ENCODE measurements at regions not wholly inside any gene's neighbourhood (a gene's known extent, or its start where the extent isn't known, plus 50 kb on each side); places are given as distances from the start of the nearest gene placed in this dataset.
A peak's percentile ranks its signal among the peaks of the same experiment; 100 is the strongest.

GRCh38 chr2:39851651-39852110, 72.6 kb upstream of the THUMPD2 start:
- POLR2A ChIA-PET, result no interaction called here

DNA sequence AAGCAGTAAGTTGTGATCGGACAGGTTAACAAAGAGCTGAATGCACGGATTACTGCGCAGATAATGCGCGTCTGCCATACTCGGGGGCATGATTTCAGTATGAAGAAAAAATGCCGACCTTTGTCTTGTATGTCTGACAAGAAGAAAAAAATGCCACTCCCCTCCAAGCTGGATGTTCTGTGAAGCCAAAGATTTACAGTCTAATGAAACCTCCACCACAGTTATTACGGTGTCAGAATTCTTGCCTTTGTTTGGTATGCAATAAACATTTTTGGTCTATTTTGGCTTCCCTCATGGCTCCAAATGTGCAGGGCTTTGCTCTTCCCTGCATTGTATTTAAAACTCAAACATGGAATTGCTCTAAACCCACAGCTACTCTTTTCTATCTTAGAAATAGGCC, 72.2 kb upstream of the THUMPD2 start:
- TF ChIP-seq CTCF (IDR thresholded peaks at IDR 0.05), result no peak
- Mint-ChIP-seq H3K36me3 (ENCODE audit: low read depth) (no peaks in the 10 kb centered on the region), H3K27ac (no peak overlapping the region), H3K9me3 (no peaks in the 10 kb centered on the region), H3K4me1 (ENCODE audit: low read depth) (peaks cover 12% of the 10 kb centered on the region), H3K27me3 (peaks cover 11% of the 10 kb centered on the region), H3K4me3 (no peak overlapping the region)
- ChIA-PET CTCF (interaction anchor here (1.4 to 1.8 kb wide), 2 partner anchors 14 to 318 kb away, joined by 3 to 6 read pairs; no protein-coding TSS in a partner anchor), POLR2A (no interaction called here)
- intact Hi-C loops (cut with micrococcal nuclease), result no loop called here
- DNase-seq, result no peak
- no peak for ATAC-seq

More at GRCh38 chr2:39851651-39852110, 72.6 kb upstream of the THUMPD2 start:
- Mint-ChIP-seq H3K27me3 (peaks cover 12% of the 10 kb centered on the region), H3K4me3 (no peak overlapping the region), H3K9me3 (no peaks in the 10 kb centered on the region), H3K4me1 (ENCODE audit: low read depth) (peaks cover 12% of the 10 kb centered on the region), H3K36me3 (ENCODE audit: low read depth) (no peaks in the 10 kb centered on the region), H3K27ac (no peak overlapping the region)
- intact Hi-C loops (cut with micrococcal nuclease), result no loop called here
- DNase-seq (peak; percentile 12), ATAC-seq (no peak)
- no peak for TF ChIP-seq CTCF (IDR thresholded peaks at IDR 0.05)
- CTCF ChIA-PET, result interaction anchor here (1.4 to 1.8 kb wide), 2 partner anchors 14 to 318 kb away, joined by 3 to 6 read pairs; no protein-coding TSS in a partner anchor

GRCh38 chr2:39849982-39850526, 71.0 kb upstream of the THUMPD2 start:
- Mint-ChIP-seq H3K4me1 (ENCODE audit: low read depth) (peaks cover 12% of the 10 kb centered on the region), H3K9me3 (no peaks in the 10 kb centered on the region), H3K36me3 (ENCODE audit: low read depth) (no peaks in the 10 kb centered on the region), H3K4me3 (no peak overlapping the region), H3K27ac (no peak overlapping the region), H3K27me3 (peaks cover 11% of the 10 kb centered on the region)
- intact Hi-C loops (cut with micrococcal nuclease), result no loop called here
- DNase-seq (no peak), ATAC-seq (no peak)
- ChIA-PET POLR2A (no interaction called here), CTCF (no interaction called here)
- no peak for TF ChIP-seq CTCF (IDR thresholded peaks at IDR 0.05)

DNA sequence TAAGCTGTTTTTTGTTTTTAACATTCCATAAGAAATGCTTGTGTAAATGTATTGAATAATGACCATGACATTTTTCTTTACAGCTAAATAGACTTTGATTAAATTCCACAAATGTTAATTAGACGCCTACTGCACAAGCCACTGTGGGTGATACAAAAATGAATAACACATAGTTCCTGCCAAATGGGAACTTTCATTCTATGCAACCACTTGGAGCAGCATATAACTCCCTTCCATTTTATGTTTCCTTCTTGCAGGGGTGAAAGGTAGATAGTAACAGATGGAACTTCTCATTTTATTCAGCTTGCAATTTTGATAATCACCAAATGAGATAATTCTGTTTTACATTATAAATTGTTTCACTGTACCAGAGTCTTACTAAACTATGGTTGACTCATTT, 70.0 kb upstream of the THUMPD2 start:
- no peak overlapping the region for H3K4me3 Mint-ChIP-seq
- peaks cover 12% of the 10 kb centered on the region for H3K4me1 Mint-ChIP-seq (ENCODE audit: low read depth)
- TF ChIP-seq CTCF (IDR thresholded peaks at IDR 0.05), result no peak
- intact Hi-C loops (cut with micrococcal nuclease), result no loop called here
- CTCF ChIA-PET, result no interaction called here
- no peak overlapping the region for H3K27ac Mint-ChIP-seq
- peaks cover 8% of the 10 kb centered on the region for H3K27me3 Mint-ChIP-seq
- no peaks in the 10 kb centered on the region for H3K36me3 Mint-ChIP-seq (ENCODE audit: low read depth)
- H3K9me3 Mint-ChIP-seq, result no peaks in the 10 kb centered on the region
- DNase-seq, result no peak
- POLR2A ChIA-PET, result no interaction called here
- ATAC-seq, result no peak

DNA sequence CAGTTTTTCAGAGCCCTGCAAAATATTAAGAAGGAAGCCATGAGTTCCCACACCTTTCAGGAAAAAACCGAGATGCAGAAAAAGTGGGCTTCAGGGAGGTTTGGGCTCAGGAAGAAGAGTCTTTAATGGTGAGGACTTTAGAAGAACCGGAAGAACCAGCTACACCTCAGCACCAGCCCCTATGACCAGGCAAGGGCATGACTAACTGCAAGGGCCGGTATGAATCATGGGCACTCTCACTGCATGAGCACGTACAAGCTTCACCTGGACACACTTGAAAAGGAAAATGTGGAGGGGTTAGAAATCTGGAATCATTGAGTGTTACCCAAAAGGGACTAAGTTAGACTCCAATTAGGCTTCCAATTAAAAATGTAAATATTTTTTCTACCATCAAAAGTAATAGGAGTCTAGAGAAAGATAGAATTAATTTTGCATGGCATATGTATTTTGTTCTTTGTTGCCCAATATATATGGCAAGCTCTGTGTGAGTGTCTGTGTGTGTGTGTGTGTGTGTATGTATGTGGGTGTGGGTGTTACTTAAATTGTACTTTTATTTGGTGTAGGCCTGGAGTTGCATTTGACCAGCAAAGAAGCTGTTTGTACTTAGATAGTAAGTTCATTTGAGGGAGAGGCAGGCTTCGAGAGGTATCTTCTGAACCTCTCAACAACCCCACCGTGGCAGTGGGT, 66.5 kb upstream of the THUMPD2 start:
- Mint-ChIP-seq H3K9me3 (no peaks in the 10 kb centered on the region), H3K36me3 (ENCODE audit: low read depth) (no peaks in the 10 kb centered on the region), H3K27ac (no peak overlapping the region), H3K4me3 (no peak overlapping the region), H3K4me1 (ENCODE audit: low read depth) (no peaks in the 10 kb centered on the region), H3K27me3 (peaks cover 3% of the 10 kb centered on the region)
- intact Hi-C loops (cut with micrococcal nuclease), result no loop called here
- ChIA-PET CTCF (no interaction called here), POLR2A (no interaction called here)
- TF ChIP-seq CTCF (IDR thresholded peaks at IDR 0.05), result no peak
- no peak for ATAC-seq
- no peak for DNase-seq

Data from activated CD8-positive, alpha-beta T cell treated with anti-CD3 and anti-CD28 coated beads for 36 hours (primary cell).